Stomach (tissue), 4 donors: ENCODE measurements at regions not wholly inside any gene's neighbourhood (a gene's known extent, or its start where the extent isn't known, plus 50 kb on each side); places are given as distances from the start of the nearest gene placed in this dataset.

Experiments
- EP300 ChIP-seq: sonication (generic); formaldehyde crosslinking; IDR thresholded peaks from one replicate; pipeline ENCODE4 v1.6.1; 2017; ENCODE audit warnings: antibody characterized with exemption
- POLR2A ChIP-seq, 4 donors: fragments of 450-650 bp; IDR thresholded peaks; one replicate each; pipeline ENCODE4 v1.6.1; 2016; ENCODE audit warnings: antibody characterized with exemption in 4 of 4, control low read depth in 2 of 4, mild to moderate bottlenecking in 1 of 4, moderate library complexity in 1 of 4
- POLR2AphosphoS5 ChIP-seq, 3 donors: sonication (generic); formaldehyde crosslinking; IDR thresholded peaks; one replicate each; pipeline ENCODE4 v1.6.1; 2016; ENCODE audit warnings: antibody characterized with exemption in 3 of 3
- TF ChIP-seq, protein P1 (sequence below), 7 experiments: fragments of 450-650 bp in 4 of 7; fragments of 200-600 bp in 3 of 7; sonication (generic) in 3 of 7; IDR thresholded peaks; one replicate each; pipeline ENCODE4 v1.5.1; 2016 to 2019; ENCODE audit warnings: antibody characterized with exemption in 7 of 7, control low read depth in 2 of 7, mild to moderate bottlenecking in 1 of 7

- TF ChIP-seq POLR2A (IDR thresholded peaks at IDR 0.05) (no peak), POLR2AphosphoS5 (IDR thresholded peaks at IDR 0.05) (no peak), EP300 (no peak)
- TF ChIP-seq, protein P1, sequence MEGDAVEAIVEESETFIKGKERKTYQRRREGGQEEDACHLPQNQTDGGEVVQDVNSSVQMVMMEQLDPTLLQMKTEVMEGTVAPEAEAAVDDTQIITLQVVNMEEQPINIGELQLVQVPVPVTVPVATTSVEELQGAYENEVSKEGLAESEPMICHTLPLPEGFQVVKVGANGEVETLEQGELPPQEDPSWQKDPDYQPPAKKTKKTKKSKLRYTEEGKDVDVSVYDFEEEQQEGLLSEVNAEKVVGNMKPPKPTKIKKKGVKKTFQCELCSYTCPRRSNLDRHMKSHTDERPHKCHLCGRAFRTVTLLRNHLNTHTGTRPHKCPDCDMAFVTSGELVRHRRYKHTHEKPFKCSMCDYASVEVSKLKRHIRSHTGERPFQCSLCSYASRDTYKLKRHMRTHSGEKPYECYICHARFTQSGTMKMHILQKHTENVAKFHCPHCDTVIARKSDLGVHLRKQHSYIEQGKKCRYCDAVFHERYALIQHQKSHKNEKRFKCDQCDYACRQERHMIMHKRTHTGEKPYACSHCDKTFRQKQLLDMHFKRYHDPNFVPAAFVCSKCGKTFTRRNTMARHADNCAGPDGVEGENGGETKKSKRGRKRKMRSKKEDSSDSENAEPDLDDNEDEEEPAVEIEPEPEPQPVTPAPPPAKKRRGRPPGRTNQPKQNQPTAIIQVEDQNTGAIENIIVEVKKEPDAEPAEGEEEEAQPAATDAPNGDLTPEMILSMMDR (IDR thresholded peaks at IDR 0.05): no peak
These were observed 557.2 kb downstream of the NR2F2 start for GRCh38 chr15:96887730-96888129.
